DND-41 (cell line): ENCODE measurements at regions not wholly inside any gene's neighbourhood (a gene's known extent, or its start where the extent isn't known, plus 50 kb on each side); places are given as distances from the start of the nearest gene placed in this dataset.

ENCODE experiments used
- ATAC-seq: fragments of 200-7000 bp; cut with Tn5 transposase; 3 replicates; pipeline ENCODE4 v1.9.1; 2021; ENCODE audit warnings: low read depth; ENCODE audit not compliant: insufficient read depth
- DNase-seq: peaks from one replicate; pipeline ENCODE4 v3.0.0-alpha.2; 2020
- H2AFZ ChIP-seq: 2 replicates; pipeline ENCODE4 v1.6.0; 2012; ENCODE audit warnings: low read depth, low read length
- H3K27ac ChIP-seq: 2 replicates; pipeline ENCODE4 v1.5.1; 2012; ENCODE audit warnings: low read length, inconsistent platforms
- H3K27me3 ChIP-seq: fragments of 200-600 bp; sonication (generic); 2 replicates; pipeline ENCODE4 v1.6.0; 2012; ENCODE audit warnings: low read length, mild to moderate bottlenecking, inconsistent platforms; ENCODE audit not compliant: insufficient read depth, poor library complexity
- H3K36me3 ChIP-seq: 2 replicates; pipeline ENCODE4 v1.5.1; 2012; ENCODE audit warnings: low read length, inconsistent platforms; ENCODE audit not compliant: insufficient read depth
- H3K4me1 ChIP-seq: 2 replicates; pipeline ENCODE4 v1.5.1; 2012; ENCODE audit warnings: mild to moderate bottlenecking, low read length; ENCODE audit not compliant: insufficient read depth
- H3K4me2 ChIP-seq: 2 replicates; pipeline ENCODE4 v1.6.0; 2012; ENCODE audit warnings: mild to moderate bottlenecking, moderate library complexity, low read length, inconsistent platforms; ENCODE audit not compliant: insufficient read depth
- H3K4me3 ChIP-seq, 2 experiments: fragments of 200-600 bp in 1 of 2; shearing (Covaris generic) in 1 of 2; 2 replicates each; pipeline ENCODE4 v1.5.1; 2012 to 2016; ENCODE audit warnings: inconsistent platforms in 2 of 2, low read length in 2 of 2, mild to moderate bottlenecking in 2 of 2, low read depth in 1 of 2, moderate library complexity in 1 of 2
- H3K79me2 ChIP-seq: 2 replicates; pipeline ENCODE4 v1.6.0; 2012; ENCODE audit warnings: low read length, inconsistent platforms; ENCODE audit not compliant: insufficient read depth
- H3K9ac ChIP-seq: 2 replicates; pipeline ENCODE4 v1.6.0; 2012; ENCODE audit warnings: low read depth, mild to moderate bottlenecking, inconsistent platforms, low read length, moderate library complexity
- H3K9me3 ChIP-seq: 2 replicates; pipeline ENCODE4 v1.5.1; 2012; ENCODE audit warnings: low read length, moderate library complexity, mild to moderate bottlenecking, inconsistent platforms; ENCODE audit not compliant: insufficient read depth, severe bottlenecking
- H4K20me1 ChIP-seq: 2 replicates; pipeline ENCODE4 v1.6.0; 2012; ENCODE audit warnings: low read length; ENCODE audit not compliant: insufficient read depth
- CTCF ChIP-seq: IDR thresholded peaks from 2 replicates; pipeline ENCODE4 v1.5.1; 2012; ENCODE audit warnings: borderline replicate concordance, low read length, moderate library complexity, mild to moderate bottlenecking; ENCODE audit not compliant: poor library complexity, severe bottlenecking; ENCODE audit errors: extremely low read depth
- EZH2 ChIP-seq: IDR thresholded peaks from 3 replicates; pipeline ENCODE4 v1.6.1; 2012; ENCODE audit warnings: borderline replicate concordance, low read depth, mild to moderate bottlenecking, moderate library complexity, low read length, inconsistent platforms; ENCODE audit not compliant: severe bottlenecking

- Histone ChIP-seq H3K79me2 (no peaks in the 10 kb centered on the region), H3K27me3 (no peaks in the 10 kb centered on the region), H3K9me3 (no peaks in the 10 kb centered on the region), H3K9ac (no peak overlapping the region), H3K36me3 (no peaks in the 10 kb centered on the region), H3K27ac (no peak overlapping the region), H3K4me2 (no peak overlapping the region), H2AFZ (no peak overlapping the region), H4K20me1 (no peaks in the 10 kb centered on the region), H3K4me1 (no peaks in the 10 kb centered on the region), H3K4me3 (no peak overlapping the region)
- DNase-seq (no peak), ATAC-seq (peak; percentile 88)
- TF ChIP-seq CTCF, result peak; percentile 66
- TF ChIP-seq EZH2, result no peak
These were observed 407.9 kb downstream of the PCDH18 start for GRCh38 chr4:137124278-137124932.

- H3K27me3 ChIP-seq, result no peaks in the 10 kb centered on the region
- no peak overlapping the region for H3K4me3 ChIP-seq
- DNase-seq (no peak), ATAC-seq (no peak)
- H3K4me1 ChIP-seq, result no peaks in the 10 kb centered on the region
- H4K20me1 ChIP-seq, result no peaks in the 10 kb centered on the region
- H3K27ac ChIP-seq, result no peak overlapping the region
- no peak overlapping the region for H3K9ac ChIP-seq
- H2AFZ ChIP-seq, result no peak overlapping the region
- no peaks in the 10 kb centered on the region for H3K9me3 ChIP-seq
- H3K4me2 ChIP-seq, result no peak overlapping the region
- TF ChIP-seq CTCF (no peak), EZH2 (no peak)
- H3K36me3 ChIP-seq, result no peaks in the 10 kb centered on the region
- no peaks in the 10 kb centered on the region for H3K79me2 ChIP-seq
These were observed 409.4 kb downstream of the PCDH18 start for GRCh38 chr4:137122876-137123275.

GRCh38 chr4:137116144-137116543, 416.1 kb downstream of the PCDH18 start:
- Histone ChIP-seq H4K20me1 (no peaks in the 10 kb centered on the region), H3K36me3 (no peaks in the 10 kb centered on the region), H3K4me3 (no peak overlapping the region), H3K27ac (no peak overlapping the region), H3K79me2 (no peaks in the 10 kb centered on the region), H3K9me3 (no peaks in the 10 kb centered on the region), H3K27me3 (no peaks in the 10 kb centered on the region), H2AFZ (no peak overlapping the region), H3K4me1 (no peaks in the 10 kb centered on the region), H3K4me2 (no peak overlapping the region), H3K9ac (no peak overlapping the region)
- ATAC-seq, result no peak
- TF ChIP-seq EZH2, result no peak
- no peak for TF ChIP-seq CTCF
- no peak for DNase-seq

GRCh38 chr4:137106733-137107132, 425.6 kb downstream of the PCDH18 start:
- H3K4me1 ChIP-seq, result no peaks in the 10 kb centered on the region
- H3K4me3 ChIP-seq, result no peak overlapping the region
- no peak overlapping the region for H3K9ac ChIP-seq
- TF ChIP-seq CTCF (no peak), EZH2 (no peak)
- ATAC-seq (no peak), DNase-seq (no peak)
- H2AFZ ChIP-seq, result no peak overlapping the region
- H3K9me3 ChIP-seq, result no peaks in the 10 kb centered on the region
- no peaks in the 10 kb centered on the region for H3K27me3 ChIP-seq
- H4K20me1 ChIP-seq, result no peaks in the 10 kb centered on the region
- no peaks in the 10 kb centered on the region for H3K36me3 ChIP-seq
- H3K79me2 ChIP-seq, result no peaks in the 10 kb centered on the region
- no peak overlapping the region for H3K4me2 ChIP-seq
- no peak overlapping the region for H3K27ac ChIP-seq
